Activated CD8-positive, alpha-beta T cell treated with anti-CD3 and anti-CD28 coated beads for 36 hours (primary cell): ENCODE measurements at regions not wholly inside any gene's neighbourhood (a gene's known extent, or its start where the extent isn't known, plus 50 kb on each side); places are given as distances from the start of the nearest gene placed in this dataset.

Experiments
- ATAC-seq: fragments of 200-7000 bp; cut with Tn5 transposase; one replicate; pipeline ENCODE4 v1.10.0; 2021; ENCODE audit warnings: mild to moderate bottlenecking, moderate library complexity
- CTCF ChIA-PET: fragments of 350-600 bp; sonication (Branson Sonifier 250); formaldehyde crosslinking; loops from one replicate; lab custom pipeline; 2021; ENCODE audit warnings: antibody characterized with exemption; lab: Charles Lee
- POLR2A ChIA-PET: fragments of 350-600 bp; sonication (Branson Sonifier 250); formaldehyde crosslinking; loops from one replicate; lab custom pipeline; 2021; ENCODE audit warnings: antibody characterized with exemption; lab: Charles Lee
- DNase-seq: peaks from one replicate; pipeline ENCODE4 v3.0.0-alpha.2; 2020
- H3K27ac Mint-ChIP-seq: one replicate; pipeline ENCODE4 v1.8.0; 2021; ENCODE audit warnings: mild to moderate bottlenecking, mixed read lengths
- H3K27me3 Mint-ChIP-seq: one replicate; pipeline ENCODE4 v1.8.0; 2021; ENCODE audit warnings: mixed read lengths
- H3K36me3 Mint-ChIP-seq: one replicate; pipeline ENCODE4 v1.8.0; 2021; ENCODE audit warnings: low read depth, mixed read lengths
- H3K4me1 Mint-ChIP-seq: one replicate; pipeline ENCODE4 v1.8.0; 2021; ENCODE audit warnings: low read depth, mixed read lengths
- H3K4me3 Mint-ChIP-seq: one replicate; pipeline ENCODE4 v1.8.0; 2021; ENCODE audit warnings: mild to moderate bottlenecking, moderate library complexity, mixed read lengths
- H3K9me3 Mint-ChIP-seq: one replicate; pipeline ENCODE4 v1.8.0; 2021; ENCODE audit warnings: mixed read lengths
- CTCF ChIP-seq: fragments of 200-600 bp; IDR thresholded peaks from one replicate; pipeline ENCODE4 v1.8.0; 2022; ENCODE audit warnings: antibody characterized with exemption, mild to moderate bottlenecking
- intact Hi-C: fragments of 100-400 bp; cut with micrococcal nuclease; formaldehyde crosslinking; loops from one replicate; pipeline ENCODE4 v1.10.0; 2022

- POLR2A ChIA-PET = no interaction called here
- DNase-seq (no peak), ATAC-seq (no peak)
- intact Hi-C loops = no loop called here
- Mint-ChIP-seq H3K4me3 (no peak overlapping the region), H3K27me3 (no peaks in the 10 kb centered on the region), H3K36me3 (no peaks in the 10 kb centered on the region), H3K4me1 (no peaks in the 10 kb centered on the region), H3K27ac (no peak overlapping the region), H3K9me3 (no peaks in the 10 kb centered on the region)
- no peak for TF ChIP-seq CTCF
- CTCF ChIA-PET = no interaction called here
Observed at GRCh38 chr11:70700871-70701270, 302.5 kb downstream of the CTTN start.

- Mint-ChIP-seq H3K36me3 (no peaks in the 10 kb centered on the region), H3K9me3 (no peaks in the 10 kb centered on the region), H3K4me1 (no peaks in the 10 kb centered on the region), H3K4me3 (no peak overlapping the region), H3K27me3 (no peaks in the 10 kb centered on the region), H3K27ac (no peak overlapping the region)
- no peak for ATAC-seq
- intact Hi-C loops = no loop called here
- TF ChIP-seq CTCF = no peak
- ChIA-PET POLR2A (no interaction called here), CTCF (no interaction called here)
- no peak for DNase-seq
Observed at GRCh38 chr11:70702040-70702648, 303.8 kb downstream of the CTTN start.

- no peak for TF ChIP-seq CTCF
- Mint-ChIP-seq H3K36me3 (no peaks in the 10 kb centered on the region), H3K4me1 (no peaks in the 10 kb centered on the region), H3K27me3 (no peaks in the 10 kb centered on the region), H3K27ac (no peak overlapping the region), H3K4me3 (no peak overlapping the region), H3K9me3 (no peaks in the 10 kb centered on the region)
- DNase-seq = peak; percentile 19
- ChIA-PET CTCF (no interaction called here), POLR2A (no interaction called here)
- intact Hi-C loops = no loop called here
- peak; percentile 68 for ATAC-seq
Observed at GRCh38 chr11:70703141-70704064, 305.1 kb downstream of the CTTN start.

GRCh38 chr11:70705097-70705496 lies 306.8 kb downstream of the CTTN start:
- Mint-ChIP-seq H3K9me3 (no peaks in the 10 kb centered on the region), H3K4me3 (no peak overlapping the region), H3K27me3 (no peaks in the 10 kb centered on the region), H3K27ac (no peak overlapping the region), H3K36me3 (no peaks in the 10 kb centered on the region), H3K4me1 (no peaks in the 10 kb centered on the region)
- ChIA-PET POLR2A (no interaction called here), CTCF (no interaction called here)
- DNase-seq (no peak), ATAC-seq (no peak)
- TF ChIP-seq CTCF = no peak
- intact Hi-C loops = no loop called here

GRCh38 chr11:70705930-70706329 lies 307.6 kb downstream of the CTTN start:
- DNase-seq = no peak
- Mint-ChIP-seq H3K36me3 (no peaks in the 10 kb centered on the region), H3K4me3 (no peak overlapping the region), H3K27me3 (no peaks in the 10 kb centered on the region), H3K27ac (no peak overlapping the region), H3K9me3 (no peaks in the 10 kb centered on the region), H3K4me1 (no peaks in the 10 kb centered on the region)
- intact Hi-C loops = no loop called here
- POLR2A ChIA-PET = no interaction called here
- TF ChIP-seq CTCF = no peak
- ATAC-seq = no peak
- CTCF ChIA-PET = no interaction called here
